Osteoblast (primary cell): ENCODE measurements at regions not wholly inside any gene's neighbourhood (a gene's known extent, or its start where the extent isn't known, plus 50 kb on each side); places are given as distances from the start of the nearest gene placed in this dataset.
A peak's percentile ranks its signal among the peaks of the same experiment; 100 is the strongest.

Source experiments
- DNase-seq: peaks from one replicate; pipeline ENCODE4 v3.0.0; 2011; ENCODE audit warnings: low spot score, mixed read lengths; ENCODE audit not compliant: insufficient read length; ENCODE audit errors: missing footprints
- H2AFZ ChIP-seq: 2 replicates; pipeline ENCODE4 v1.6.0; 2011; ENCODE audit warnings: mild to moderate bottlenecking, low read length
- H3K27ac ChIP-seq: 2 replicates; pipeline ENCODE4 v1.5.1; 2011; ENCODE audit warnings: mild to moderate bottlenecking, low read depth, low read length, moderate library complexity
- H3K27me3 ChIP-seq: 2 replicates; pipeline ENCODE4 v1.6.0; 2012; ENCODE audit warnings: mild to moderate bottlenecking, control low read depth, inconsistent platforms, low read length, moderate library complexity; ENCODE audit not compliant: insufficient read depth
- H3K36me3 ChIP-seq: 2 replicates; pipeline ENCODE4 v1.5.1; 2011; ENCODE audit warnings: mild to moderate bottlenecking, low read length, control low read depth, moderate library complexity; ENCODE audit not compliant: insufficient read depth
- H3K4me1 ChIP-seq: 2 replicates; pipeline ENCODE4 v1.5.1; 2011; ENCODE audit warnings: mild to moderate bottlenecking, low read length, control low read depth, moderate library complexity; ENCODE audit not compliant: insufficient read depth
- H3K4me2 ChIP-seq: 2 replicates; pipeline ENCODE4 v1.6.0; 2011; ENCODE audit warnings: mild to moderate bottlenecking, low read length; ENCODE audit not compliant: insufficient read depth
- H3K4me3 ChIP-seq: fragments of 200-600 bp; sonication (generic); 3 replicates; pipeline ENCODE4 v1.5.1; 2012; ENCODE audit warnings: mild to moderate bottlenecking, low read length, inconsistent platforms; ENCODE audit not compliant: insufficient read depth
- H3K79me2 ChIP-seq: 2 replicates; pipeline ENCODE4 v1.6.0; 2012; ENCODE audit warnings: mild to moderate bottlenecking, low read length, control low read depth, inconsistent platforms; ENCODE audit not compliant: insufficient read depth
- H3K9me3 ChIP-seq: 2 replicates; pipeline ENCODE4 v1.5.1; 2011; ENCODE audit warnings: low read depth, low read length, control low read depth
- H4K20me1 ChIP-seq: 2 replicates; pipeline ENCODE4 v1.6.0; 2012; ENCODE audit warnings: mild to moderate bottlenecking, low read length, control low read depth; ENCODE audit not compliant: insufficient read depth
- TF ChIP-seq, protein P1 (sequence below): IDR thresholded peaks from 2 replicates; pipeline ENCODE4 v1.5.1; 2011; ENCODE audit warnings: mild to moderate bottlenecking, low read depth, low read length, moderate library complexity; ENCODE audit errors: extremely low read depth

DNA sequence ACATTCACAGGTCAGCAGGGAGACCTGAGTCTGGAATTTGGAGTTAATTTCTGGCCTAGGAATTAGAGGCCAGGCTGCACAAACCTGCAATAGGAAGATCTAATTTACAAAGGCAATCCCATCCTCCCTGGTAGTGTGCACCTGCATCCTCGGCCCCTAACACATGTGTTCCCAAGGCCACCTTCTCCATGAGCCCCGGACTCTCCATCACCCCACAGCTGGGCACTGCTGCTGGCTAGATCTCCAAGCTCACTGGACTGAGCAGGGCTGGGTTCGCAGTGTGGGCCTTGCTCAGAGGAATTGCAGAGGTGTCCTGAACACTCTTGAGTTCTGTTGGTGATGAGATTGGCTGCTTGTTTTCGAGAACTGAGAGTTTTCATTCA lies 162.6 kb upstream of the TWIST2 start:
- H3K36me3 ChIP-seq = no peaks in the 10 kb centered on the region
- no peak for DNase-seq
- peaks cover 21% of the 10 kb centered on the region for H3K27me3 ChIP-seq
- TF ChIP-seq, protein P1, sequence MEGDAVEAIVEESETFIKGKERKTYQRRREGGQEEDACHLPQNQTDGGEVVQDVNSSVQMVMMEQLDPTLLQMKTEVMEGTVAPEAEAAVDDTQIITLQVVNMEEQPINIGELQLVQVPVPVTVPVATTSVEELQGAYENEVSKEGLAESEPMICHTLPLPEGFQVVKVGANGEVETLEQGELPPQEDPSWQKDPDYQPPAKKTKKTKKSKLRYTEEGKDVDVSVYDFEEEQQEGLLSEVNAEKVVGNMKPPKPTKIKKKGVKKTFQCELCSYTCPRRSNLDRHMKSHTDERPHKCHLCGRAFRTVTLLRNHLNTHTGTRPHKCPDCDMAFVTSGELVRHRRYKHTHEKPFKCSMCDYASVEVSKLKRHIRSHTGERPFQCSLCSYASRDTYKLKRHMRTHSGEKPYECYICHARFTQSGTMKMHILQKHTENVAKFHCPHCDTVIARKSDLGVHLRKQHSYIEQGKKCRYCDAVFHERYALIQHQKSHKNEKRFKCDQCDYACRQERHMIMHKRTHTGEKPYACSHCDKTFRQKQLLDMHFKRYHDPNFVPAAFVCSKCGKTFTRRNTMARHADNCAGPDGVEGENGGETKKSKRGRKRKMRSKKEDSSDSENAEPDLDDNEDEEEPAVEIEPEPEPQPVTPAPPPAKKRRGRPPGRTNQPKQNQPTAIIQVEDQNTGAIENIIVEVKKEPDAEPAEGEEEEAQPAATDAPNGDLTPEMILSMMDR = no peak
- peaks cover 14% of the 10 kb centered on the region for H3K4me1 ChIP-seq
- H4K20me1 ChIP-seq = no peaks in the 10 kb centered on the region
- no peaks in the 10 kb centered on the region for H3K79me2 ChIP-seq
- H2AFZ ChIP-seq = no peak overlapping the region
- no peak overlapping the region for H3K4me3 ChIP-seq
- H3K27ac ChIP-seq = peak overlapping the region; percentile 55
- H3K9me3 ChIP-seq = no peaks in the 10 kb centered on the region
- H3K4me2 ChIP-seq = no peak overlapping the region

- Histone ChIP-seq H3K36me3 (no peaks in the 10 kb centered on the region), H4K20me1 (no peaks in the 10 kb centered on the region), H3K27ac (no peak overlapping the region), H3K9me3 (no peaks in the 10 kb centered on the region), H3K27me3 (peaks cover 19% of the 10 kb centered on the region), H3K79me2 (no peaks in the 10 kb centered on the region), H3K4me2 (no peak overlapping the region), H3K4me3 (no peak overlapping the region), H2AFZ (no peak overlapping the region), H3K4me1 (peaks cover 14% of the 10 kb centered on the region)
- TF ChIP-seq, protein P1 = no peak
- DNase-seq = no peak
Observed at GRCh38 chr2:238685713-238686112, 162.2 kb upstream of the TWIST2 start.

- no peaks in the 10 kb centered on the region for H3K79me2 ChIP-seq
- no peak for DNase-seq
- H4K20me1 ChIP-seq = no peaks in the 10 kb centered on the region
- TF ChIP-seq, protein P1 = no peak
- H3K4me3 ChIP-seq = no peak overlapping the region
- H3K9me3 ChIP-seq = no peaks in the 10 kb centered on the region
- H3K36me3 ChIP-seq = no peaks in the 10 kb centered on the region
- H3K4me1 ChIP-seq = peaks cover 14% of the 10 kb centered on the region
- no peak overlapping the region for H3K27ac ChIP-seq
- no peak overlapping the region for H3K4me2 ChIP-seq
- peaks cover 15% of the 10 kb centered on the region for H3K27me3 ChIP-seq
- no peak overlapping the region for H2AFZ ChIP-seq
Observed at GRCh38 chr2:238686223-238686622, 161.7 kb upstream of the TWIST2 start.

DNA sequence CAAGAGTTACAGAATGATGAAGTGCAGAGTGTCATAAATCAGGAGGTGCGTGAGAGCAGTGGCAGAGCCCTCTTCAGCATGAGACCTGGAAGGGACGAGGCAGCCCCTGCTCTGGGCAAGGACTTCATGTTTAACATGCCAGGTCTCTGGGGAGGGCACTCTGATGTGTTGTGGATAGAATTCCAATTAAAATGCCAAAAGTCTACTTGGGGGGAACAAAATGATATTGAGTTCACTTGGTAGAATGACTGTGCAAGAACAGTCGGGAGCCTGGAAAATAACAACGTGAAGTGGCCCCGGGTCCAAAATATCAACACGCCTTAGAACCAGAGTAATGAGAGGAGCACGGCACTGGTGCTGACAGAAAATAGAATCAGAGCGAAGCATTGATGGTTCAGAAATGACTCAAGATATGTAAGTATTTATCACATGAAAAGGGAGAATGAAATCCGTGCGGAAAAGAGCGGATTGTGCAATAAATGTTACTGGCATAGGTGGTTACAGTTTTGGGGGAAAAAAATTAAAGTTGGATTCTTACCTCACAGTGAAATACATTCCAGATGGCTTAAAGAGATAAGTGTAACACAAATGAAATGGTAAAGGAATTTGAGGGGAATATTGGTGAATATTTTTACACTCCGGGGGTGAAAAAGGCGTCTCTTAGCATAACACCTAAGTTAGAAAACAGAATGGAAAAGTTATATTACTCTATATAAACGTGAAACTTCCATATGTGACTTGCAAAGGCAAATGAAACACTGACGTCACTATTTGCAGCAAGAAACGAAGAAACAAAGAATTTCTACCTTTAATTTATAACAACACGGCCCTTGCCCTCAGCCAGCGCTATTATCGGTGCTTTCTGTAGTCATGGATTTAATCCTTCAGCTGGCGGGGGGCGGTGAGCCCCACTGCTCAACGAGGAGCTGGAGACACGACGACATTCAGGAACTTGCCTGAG lies 159.4 kb upstream of the TWIST2 start:
- Histone ChIP-seq H4K20me1 (no peaks in the 10 kb centered on the region), H3K27me3 (peaks cover 18% of the 10 kb centered on the region), H3K27ac (no peak overlapping the region), H3K4me2 (no peak overlapping the region), H3K79me2 (no peaks in the 10 kb centered on the region), H3K4me3 (no peak overlapping the region), H3K4me1 (peaks cover 14% of the 10 kb centered on the region), H3K9me3 (no peaks in the 10 kb centered on the region), H2AFZ (no peak overlapping the region), H3K36me3 (no peaks in the 10 kb centered on the region)
- no peak for DNase-seq
- TF ChIP-seq, protein P1 = no peak
